ENCODE measurements at regions not wholly inside any gene's neighbourhood (a gene's known extent, or its start where the extent isn't known, plus 50 kb on each side); places are given as distances from the start of the nearest gene placed in this dataset.
"Not testable (repeated sequence)": the region's sequence is repeated elsewhere in the genome, so short reads cannot be mapped to it uniquely, and the experiment has no call there.

DNA sequence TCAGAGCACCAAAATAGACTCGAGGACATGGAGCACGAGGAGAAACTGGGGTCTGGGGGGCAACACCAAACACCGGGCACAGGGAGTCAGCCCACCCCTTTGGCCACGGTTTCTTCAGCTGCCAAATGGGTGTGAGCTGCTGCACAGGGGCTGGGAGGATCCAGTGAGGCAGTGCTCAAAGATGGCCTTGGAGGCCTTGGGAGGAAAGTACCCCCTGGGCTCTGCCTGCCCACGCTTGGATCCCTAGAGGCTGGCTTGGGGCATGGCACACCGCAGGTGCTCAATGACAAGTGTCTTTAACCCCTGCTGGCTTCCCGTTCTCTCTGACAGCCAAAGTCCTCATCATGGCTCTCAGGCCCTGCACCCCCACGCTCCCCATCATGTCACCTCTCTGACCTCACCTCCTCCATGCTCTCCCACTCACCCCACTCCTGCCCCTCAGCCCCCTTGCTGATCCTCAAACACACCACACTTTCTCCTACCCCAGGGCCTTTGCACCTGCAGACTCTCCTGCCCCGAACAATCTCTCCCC, 190.3 kb downstream of the ANKRD60 start:
- no peak for DNase-seq

DNA sequence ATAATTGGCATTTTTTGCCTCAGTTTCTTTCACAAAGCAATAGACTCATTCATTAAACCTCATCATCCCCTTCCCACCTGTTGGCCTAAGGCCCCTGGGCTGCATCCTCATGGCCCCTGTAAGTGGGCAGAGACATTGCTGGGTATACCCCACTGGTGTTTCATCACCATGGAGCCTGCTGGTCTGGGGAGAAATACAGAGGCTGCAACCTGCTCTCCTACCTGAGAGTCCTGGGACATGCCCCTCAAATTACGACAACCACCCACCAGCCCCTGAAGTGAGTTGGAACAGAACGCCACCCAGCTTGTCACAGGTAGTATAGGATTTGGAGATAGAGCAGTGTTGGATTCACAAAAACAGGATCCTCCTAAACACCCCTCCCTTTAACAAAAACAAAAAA, 190.8 kb downstream of the ANKRD60 start:
- DNase-seq, result no peak

DNA sequence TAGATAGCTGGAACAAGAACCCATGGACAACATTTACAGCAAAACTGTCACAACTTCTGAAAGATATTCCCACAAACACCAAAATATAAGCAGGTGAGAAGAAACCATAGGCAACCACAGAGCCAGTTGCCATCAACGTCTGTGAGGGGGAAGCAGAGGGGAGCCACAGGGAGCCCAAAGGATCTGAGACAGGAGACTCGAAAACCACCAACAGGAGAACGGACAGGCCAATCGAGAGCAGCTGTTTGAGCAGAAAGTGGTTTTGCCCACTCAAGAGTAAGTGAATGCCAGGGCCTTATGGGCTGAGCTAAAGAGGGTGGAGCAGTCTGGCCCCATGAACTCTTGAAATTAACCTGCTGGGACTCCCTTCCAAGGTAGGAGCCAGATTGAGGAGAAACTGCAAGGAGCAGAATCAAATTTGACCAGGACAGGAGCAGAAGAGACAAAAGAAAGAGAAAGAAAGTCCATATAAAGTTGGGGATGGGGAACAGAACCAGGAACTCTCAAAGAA, 195.4 kb downstream of the ANKRD60 start:
- no peak for DNase-seq

DNA sequence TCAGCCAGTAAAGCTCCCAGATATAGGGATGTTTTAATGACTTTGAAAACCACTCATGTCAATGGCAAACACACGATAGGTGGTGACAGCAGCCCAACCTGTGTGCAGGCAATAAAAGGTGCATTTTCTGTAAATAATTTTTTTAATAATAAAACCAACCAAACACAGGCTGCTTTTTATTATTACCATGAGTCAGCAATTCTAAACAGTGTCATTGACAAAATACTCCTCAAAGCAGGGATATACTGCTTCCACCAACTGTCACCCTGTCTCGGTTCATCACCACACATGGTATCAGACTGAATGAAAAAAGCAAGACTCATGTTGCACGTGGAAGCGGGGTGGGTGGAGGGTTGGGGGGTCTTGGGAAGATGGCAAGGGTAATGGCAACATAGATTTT, 195.9 kb downstream of the ANKRD60 start:
- no peak for DNase-seq

DNA sequence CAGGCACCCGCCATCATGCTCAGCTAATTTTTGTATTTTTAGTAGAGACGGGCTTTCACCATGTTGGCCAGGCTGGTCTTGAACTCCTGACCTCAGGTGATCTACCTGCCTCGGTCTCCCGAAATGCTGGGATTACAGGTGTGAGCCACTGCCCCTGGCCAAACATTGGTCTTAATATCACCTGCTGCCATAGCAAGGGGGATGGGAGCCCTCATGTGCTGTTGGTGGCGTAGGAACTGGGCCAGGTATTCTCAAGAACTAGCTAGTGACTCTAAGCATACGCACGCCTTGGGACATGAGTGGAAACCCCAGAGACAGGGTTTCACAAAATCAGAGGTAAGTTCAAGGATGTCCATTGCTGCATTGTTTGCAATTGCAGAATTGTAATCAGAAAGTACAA, 197.1 kb downstream of the ANKRD60 start:
- DNase-seq, result not testable (repeated sequence)

DNA sequence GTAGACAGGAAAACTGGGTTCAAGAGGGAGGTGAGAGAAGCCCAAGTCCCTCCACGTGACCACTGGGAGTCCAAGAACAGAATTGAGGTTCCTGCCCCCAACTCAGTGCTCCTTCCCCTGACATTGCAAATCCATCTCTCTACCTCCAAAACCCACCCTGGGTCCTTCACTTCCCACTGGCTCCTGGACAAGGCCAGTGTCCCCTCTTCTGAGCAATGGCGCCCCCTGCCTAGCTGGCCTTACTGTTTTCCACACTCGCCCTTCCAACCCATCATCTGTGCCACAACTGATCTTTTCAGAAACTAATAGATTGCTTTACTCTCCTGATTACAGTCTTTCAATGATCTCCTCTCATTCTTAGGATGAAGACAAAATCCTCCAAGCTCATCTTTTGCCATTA, 200.3 kb downstream of the ANKRD60 start:
- DNase-seq, result no peak

DNA sequence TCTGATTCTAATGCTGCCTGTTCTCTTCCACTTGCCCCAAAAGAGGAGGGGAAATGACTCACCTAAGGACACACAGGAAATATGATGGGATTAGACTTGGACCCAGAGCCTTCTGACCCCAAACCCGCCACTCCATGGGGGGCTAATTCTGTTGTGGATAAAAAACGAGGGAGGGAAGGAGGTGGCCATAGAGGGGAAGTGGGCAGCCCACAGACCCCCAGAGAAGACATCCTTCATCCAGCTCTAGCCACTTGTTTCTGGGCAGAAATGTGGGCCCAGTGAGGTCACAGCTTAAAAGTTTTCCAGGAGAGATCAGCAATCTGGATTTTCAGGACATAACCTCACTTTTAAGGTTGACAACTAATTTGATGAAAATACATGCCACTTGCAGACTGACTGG, 202.1 kb downstream of the ANKRD60 start:
- DNase-seq, result no peak

DNA sequence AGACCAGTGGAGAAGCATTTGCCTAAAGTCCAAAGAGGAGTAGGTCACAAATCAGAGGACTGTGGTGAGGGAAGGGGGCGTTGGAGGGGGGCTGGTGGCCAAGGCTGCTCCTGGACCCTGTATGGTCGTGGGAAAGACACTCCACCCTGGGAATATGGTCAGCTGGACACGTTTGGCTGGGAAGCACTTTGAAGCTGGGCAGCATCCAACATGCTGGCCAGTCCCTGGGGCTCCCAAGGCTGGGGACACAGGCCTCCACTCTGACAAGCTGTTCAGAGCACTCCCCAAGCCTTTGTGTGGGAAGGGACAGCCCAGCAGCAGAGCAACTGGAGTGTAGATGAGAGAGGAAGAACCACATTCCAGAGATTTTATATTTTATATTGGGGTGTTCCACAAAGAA, 203.2 kb downstream of the ANKRD60 start:
- no peak for DNase-seq

DNA sequence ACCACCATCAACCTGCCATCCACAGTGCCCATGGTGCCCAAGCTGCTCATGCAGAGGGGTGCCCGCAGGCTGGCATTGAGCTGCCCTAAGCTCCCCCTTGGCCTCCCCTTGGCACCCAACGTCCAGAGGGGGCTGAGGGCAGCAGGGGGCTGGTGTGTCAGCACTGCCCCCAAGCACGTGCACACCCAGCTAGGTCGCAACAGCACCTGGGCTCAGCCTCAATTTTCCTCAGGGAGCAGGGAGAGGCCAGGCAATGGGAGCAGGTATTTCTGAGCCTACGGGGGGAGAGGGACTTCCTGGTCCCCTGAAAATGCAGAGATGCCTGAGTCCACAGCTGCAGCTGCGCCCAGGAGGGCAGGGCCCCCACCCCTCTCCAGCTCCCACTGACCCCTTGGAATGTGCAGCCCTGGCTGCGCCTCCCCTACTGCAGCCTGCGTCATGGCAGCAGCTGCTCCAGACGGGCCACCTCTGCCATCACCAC, 204.2 kb downstream of the ANKRD60 start:
- no peak for DNase-seq

DNA sequence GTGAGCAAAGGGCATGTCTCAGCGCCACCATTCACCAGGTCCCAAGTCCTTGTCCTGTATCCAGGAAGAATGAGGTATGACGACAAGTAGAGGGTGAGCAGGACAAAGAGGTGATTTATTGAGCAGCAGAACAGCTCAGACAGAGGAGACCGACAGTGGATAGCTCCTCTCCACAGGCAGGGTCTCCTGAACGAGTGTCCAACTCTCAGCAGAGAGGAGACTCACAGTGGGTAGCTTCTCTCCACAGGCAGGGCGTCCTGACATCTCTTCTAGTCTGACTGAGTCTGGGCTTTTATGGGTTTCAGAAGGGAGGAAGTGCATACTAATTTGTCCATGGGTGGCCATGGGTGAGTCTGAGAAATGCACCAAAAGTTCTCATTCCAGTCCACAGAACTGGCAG, 204.7 kb downstream of the ANKRD60 start:
- no peak for DNase-seq

DNA sequence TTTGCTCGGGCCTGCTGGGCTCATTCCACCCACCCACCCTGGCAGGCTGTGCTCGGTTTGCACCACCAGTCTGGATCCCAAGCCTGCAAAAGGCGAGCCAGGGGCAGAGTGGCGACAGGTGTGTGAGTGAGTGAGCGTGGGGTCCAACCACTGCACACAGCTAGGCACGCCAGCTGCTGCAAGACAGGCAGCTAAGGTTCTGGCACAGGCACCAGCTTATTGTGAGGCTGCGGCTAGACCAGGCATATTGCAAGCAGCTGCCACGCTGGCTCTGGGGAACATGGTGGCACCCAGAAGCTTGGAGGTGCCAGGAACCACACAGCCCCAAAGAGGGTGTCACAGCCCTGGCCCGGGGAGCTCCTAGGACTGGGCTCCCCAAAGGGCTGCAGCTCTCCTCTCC, 205.1 kb downstream of the ANKRD60 start:
- DNase-seq, result no peak

DNA sequence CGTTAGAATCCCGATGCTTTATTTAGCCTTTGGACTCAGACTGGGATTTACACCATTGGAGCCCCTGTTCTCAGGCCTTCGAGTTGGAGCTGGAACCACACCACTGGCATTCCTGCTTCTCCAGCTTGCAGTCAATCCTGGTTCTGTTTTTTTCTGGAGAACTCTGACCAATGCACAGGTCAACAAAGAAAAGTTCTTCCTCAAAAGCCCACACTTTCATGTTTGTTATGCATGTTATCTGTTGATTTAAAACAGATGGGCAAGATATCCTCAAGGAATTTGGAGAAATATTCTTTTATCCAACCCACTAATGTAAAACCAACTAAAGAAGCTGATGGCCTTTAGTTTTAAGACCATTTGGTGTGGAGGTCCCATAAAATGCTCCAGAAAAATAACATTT, 205.7 kb downstream of the ANKRD60 start:
- DNase-seq, result no peak

DNA sequence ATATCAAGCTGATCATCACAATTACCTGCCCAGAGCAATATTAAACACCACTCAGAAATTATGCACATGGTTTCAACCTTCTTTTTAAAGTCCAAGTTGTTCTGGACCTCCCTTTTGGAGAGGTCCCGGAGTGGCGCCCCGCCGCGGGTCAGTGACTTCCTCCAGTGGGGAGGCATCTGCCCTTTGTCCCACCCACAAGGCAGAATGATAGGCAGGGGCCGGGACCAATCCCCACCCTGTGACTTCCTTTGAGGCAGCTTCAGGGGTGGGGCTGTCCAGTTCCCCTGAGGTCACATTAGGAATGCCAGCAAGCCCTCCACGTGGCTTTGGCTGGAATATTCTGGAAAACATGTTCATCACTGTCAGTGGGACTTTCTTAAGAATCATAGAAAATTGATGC, 207.0 kb downstream of the ANKRD60 start:
- no peak for DNase-seq

DNA sequence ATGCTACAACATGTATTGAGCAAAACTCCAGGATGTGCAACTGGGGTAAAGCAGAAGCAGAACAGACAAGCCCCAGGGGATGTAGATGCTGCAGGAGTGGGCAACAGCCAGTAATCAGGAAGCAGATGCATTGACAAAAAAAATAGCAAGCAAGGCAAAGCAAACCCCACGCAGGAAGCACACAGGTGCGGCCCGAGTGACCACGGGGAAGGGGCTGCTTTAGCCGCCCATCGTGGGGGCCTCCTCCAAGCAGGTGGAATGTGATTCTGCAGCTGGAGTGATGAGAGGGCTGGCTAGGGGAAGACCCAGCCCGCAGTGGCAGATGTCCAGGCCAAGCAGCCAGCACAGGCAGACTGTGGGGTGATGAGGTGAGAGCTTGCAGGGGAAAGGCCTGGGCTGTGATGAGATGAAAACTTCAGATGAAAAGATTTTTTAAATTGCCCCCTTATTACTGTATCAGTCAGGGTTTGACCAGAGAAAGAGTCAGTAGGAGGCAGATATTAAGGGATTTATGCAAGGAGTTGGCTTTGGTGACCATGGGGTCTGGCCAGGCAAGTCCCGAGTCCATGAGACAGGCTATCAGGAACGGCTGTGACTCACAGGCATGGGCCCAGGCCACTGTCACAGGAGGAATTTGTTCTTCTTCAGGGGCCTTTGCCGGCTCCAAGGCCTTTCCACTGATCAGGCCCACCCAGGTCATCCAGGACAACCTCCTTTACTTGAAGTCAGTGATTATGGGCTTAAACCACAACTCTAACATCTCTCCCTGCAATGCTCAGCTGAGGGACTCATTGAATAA, 207.6 kb downstream of the ANKRD60 start:
- no peak for DNase-seq

DNA sequence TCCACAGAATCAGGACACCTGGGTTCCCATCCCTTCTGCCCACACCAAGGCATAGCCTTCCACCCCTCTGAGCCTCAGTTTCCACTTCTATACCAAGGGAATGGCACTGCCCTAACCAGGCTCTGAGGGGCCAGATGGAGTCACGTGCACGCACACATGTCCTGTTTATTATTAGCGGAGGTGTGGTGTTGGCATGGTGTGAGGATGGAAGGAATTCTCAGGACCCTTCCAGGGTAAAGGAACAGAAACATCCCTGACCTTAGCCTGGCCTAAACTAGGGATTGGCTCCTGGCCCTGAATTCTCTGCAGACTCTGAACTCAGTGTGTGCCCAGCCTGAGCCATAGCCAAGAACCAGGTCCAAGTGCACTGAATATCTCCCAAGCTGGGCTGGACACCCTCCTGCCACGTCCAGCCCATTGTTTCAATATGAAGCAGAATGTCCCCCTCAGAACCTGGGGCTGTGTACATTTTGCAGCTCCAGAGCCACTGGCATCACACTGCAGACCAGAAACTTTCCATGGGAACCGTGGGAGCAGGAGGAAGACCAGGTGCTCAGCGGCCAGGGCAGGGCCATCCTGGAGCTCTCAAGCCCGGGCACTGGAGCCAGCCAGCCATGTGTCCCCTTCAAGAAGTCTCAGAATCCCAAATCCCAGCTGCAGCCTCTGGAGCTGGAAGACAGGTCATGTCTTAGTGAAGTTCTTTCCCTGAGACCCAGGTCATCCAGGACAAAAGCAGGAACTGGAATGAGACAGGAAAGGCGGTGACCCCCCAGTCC, 208.4 kb downstream of the ANKRD60 start:
- DNase-seq, result no peak

DNA sequence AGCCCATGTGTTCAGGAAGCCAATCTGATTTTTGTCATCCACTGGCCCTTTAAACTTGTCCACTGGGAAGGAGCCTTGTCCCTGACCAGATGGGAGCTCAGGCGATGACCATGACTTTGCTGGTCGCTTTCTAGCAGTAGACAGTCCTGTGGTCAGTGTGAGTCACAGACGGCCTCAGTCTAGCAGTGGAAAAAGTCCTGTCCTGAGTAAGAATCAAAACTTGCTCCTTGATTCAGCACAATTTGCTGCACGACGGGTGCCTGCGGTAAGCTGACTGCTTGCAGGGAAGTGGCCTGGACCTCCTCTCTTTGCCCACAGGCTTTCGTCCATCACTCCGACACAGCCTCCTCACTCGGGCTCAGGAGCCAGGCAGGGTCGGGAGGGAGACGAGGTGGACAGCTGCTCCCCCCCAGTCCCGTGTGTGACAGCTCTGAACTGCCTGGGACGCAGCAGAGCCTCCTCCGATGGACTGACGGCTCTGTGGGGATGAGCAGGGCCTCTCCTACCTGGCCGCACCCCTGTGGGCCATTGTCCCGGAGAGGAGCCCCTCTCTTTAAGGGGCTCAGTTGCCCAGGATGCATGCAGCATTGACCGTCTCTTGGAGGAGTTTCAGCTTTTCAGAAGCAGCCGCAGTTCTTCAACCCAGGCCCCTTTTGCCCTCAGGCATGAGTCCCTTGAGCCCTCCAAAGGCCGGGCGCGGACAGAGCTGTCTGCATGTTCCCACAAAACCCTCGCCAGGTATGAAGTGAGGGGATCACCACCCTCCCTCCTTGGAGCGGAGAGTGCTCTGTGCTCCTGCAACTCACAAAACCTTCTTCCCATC, 209.2 kb downstream of the ANKRD60 start:
- DNase-seq, result no peak

DNA sequence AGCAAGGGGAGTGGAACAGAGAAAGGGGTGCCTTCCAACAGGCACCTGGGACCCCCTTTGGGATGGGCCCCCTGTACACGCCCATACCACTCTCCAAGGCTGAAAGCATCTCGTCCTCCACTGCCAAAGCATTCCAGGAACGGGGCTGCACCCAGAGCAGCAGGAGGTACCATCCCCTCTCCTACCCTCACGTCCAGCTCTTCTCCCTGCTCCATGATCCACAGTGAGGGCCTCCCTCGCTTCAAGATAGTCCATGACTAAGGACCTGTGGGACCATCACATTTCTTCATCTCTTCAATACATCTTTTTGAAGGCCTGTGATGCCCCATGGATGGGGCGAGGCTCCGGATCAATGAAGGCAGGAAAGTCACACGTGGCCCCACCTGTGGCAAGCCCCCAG, 209.9 kb downstream of the ANKRD60 start:
- no peak for DNase-seq

DNA sequence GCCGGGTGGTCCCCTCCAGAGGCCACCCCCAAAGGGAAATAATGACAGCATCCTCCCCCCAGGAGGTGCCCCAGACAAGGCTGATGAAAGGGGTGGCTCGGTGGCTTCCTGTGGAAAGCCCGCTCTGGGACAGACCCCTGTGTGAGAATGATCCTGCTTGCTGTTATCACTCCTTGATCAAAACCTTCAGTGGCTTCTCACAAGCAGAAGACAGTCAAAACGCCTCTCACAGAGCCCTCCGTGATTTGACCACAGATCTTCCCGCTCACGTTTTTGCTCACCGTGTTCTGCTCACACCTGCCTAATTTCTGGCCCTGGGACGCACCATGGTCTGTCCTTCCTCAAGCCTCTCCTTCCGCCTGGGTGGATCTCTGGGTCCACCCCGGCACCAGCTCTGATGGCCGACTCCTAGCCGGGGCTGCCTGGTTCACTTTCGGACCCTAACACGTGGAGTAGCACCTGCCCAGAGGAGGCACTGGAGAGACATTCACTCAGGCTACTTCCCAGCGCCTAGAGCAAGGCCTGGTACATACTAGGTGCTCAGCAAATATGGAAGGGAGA, 210.4 kb downstream of the ANKRD60 start:
- DNase-seq, result no peak

DNA sequence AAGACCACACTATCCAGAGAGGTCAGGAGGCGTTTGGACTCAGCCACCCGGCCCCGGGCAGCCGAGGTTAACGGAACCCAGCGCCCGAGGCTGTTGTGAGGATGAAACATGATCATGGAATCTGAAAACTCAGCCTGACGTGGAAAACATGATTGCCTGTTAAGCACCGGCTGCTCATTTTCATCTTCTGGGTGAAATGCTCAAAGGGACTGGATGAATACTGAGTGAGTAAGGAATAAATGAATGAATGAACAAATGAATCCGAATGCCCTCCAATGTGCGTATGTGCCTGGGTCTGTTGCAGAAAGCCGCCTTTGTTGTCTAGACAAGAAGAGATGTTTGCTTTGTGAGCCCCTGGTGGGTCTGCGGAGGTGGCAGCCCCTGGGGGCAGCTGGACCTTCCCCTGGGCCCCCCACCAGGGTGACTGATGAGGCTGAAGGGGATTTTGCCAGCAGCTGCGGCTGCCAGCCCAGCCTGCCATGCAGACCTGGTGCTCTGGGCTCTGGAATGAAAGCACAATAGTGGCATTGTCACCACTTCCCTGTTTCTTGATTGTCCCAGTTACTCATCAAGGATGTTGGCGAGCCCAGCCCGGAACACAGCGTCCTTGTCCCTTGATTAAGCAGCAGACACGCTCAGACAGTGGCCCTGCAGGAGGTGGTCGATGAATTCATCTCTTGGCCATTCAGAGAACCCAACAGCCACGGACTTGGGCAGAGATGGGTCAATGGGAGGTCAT, 211.1 kb downstream of the ANKRD60 start:
- peak; percentile 78 for DNase-seq

DNA sequence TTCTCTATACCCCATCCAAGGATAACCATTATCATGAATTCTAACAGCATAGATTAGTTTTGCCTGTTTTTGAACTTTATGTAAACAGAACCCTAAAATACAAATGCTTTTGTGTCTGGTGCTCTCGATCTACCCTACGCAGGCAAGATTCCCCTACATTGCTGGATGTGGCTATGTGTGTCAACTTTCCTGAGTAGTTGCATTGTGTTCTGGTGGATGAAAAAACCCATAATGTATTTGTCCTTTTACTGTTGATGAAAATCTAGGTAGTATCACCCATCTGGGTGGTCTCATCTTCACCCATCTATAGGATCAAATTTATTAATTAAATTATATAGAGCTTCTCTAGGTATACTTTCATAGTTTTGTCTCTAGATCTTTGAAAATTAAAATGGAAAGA, 211.7 kb downstream of the ANKRD60 start:
- no peak for DNase-seq

DNA sequence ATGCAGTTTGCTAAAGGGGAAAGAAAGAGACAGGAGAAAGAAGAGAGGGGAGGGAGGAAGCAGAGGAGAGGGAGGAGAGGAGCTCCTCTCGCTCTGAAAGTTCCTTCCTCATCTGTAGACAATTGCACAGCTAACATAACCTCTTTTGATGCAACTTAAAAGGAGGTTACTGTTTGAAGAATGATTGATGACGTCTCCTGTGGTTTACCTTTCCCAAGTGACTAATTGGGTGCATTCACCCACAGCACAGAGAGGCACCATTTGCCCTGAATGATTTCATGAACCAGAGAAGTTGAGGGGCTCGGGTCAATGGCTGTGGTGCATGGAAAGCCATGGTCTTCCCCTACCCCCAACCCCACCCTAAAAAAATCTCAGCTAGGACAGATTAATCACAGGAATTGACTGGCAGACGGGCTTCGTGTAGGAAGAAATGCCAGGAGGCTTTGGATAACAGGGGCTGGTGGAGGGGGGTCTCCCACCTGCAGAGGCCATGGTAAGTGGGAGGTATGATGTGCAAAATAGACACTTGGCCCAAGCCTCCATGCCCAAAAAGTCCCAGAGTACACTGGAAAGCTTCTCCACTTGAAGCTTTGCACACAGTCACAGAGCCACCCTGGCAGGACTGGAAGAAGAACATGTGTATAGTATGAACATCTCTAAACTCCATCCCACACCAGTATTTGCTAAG, 213.7 kb downstream of the ANKRD60 start:
- no peak for DNase-seq
